Right lobe of liver (tissue), 4 donors: ENCODE measurements at regions not wholly inside any gene's neighbourhood (a gene's known extent, or its start where the extent isn't known, plus 50 kb on each side); places are given as distances from the start of the nearest gene placed in this dataset.

Experiments used
- CTCF ChIP-seq, 4 donors: fragments of 200-600 bp in 3 of 4; fragments of 450-650 bp in 1 of 4; IDR thresholded peaks; one replicate each; pipeline versions ENCODE4 v1.5.1 to v1.8.0; 2016 to 2022; ENCODE audit warnings: antibody characterized with exemption in 4 of 4, mild to moderate bottlenecking in 2 of 4
- POLR2A ChIP-seq: fragments of 450-650 bp; IDR thresholded peaks from one replicate; pipeline ENCODE4 v1.6.1; 2017; ENCODE audit warnings: antibody characterized with exemption, mild to moderate bottlenecking
- donor health status: DM: no; HTN: no; CAD: no.
- donor health status: DM: no; HTN: no; CAD: no.
- donor health status: DM: no; HTN: yes; CAD: no.

DNA sequence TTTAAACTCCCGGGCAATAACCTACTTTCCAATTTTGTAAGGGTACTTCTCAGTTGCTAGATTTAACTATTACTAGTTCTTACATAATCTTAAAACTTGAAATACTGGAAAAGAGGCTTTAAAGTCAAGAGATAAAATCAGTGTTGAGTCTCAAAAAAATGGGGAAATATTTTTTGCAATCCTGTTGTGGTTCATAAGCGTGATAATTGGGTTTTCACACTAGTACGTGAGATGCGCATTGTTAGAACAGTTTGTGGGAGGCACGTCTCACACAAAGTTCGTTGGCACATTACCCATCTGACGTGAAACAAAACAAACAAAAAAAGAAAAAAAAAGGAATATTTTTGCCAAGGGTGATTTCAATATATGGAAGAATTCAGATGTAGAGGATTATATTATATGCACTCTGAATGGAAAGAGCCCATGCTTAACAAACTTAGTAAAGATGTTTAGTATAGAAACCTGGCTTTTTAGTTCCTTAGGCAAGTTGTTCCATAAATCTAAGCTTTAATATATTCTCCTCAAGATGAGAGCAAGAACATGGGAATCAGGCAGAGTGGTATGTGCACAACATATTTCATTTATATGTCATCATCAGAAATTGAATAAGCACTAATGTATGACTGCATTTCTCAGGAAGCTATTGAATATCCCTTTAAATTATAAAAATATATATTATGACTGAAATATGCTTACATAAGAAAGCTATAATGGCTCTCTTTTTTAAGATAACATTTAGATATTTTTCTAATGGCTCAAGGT lies 73.9 kb upstream of the TNFSF4 start:
- TF ChIP-seq CTCF (IDR thresholded peaks at IDR 0.05) (no peak), POLR2A (no peak)
